ENCODE measurements at regions not wholly inside any gene's neighbourhood (a gene's known extent, or its start where the extent isn't known, plus 50 kb on each side); places are given as distances from the start of the nearest gene placed in this dataset.
"Not testable (repeated sequence)": the region's sequence is repeated elsewhere in the genome, so short reads cannot be mapped to it uniquely, and the experiment has no call there.

- TF ChIP-seq EZH2 (IDR thresholded peaks at IDR 0.05; ENCODE audit: borderline replicate concordance, low read length); CTCF (IDR thresholded peaks at IDR 0.05; ENCODE audit: low read length): not testable (repeated sequence)
Measured at GRCh38 chr6:144441801-144442200, 156.7 kb downstream of the UTRN start.

Measured in OCI-LY1 (cell line).